HepG2 (cell line): ENCODE measurements at regions not wholly inside any gene's neighbourhood (a gene's known extent, or its start where the extent isn't known, plus 50 kb on each side); places are given as distances from the start of the nearest gene placed in this dataset.

ENCODE experiments used
- CEBPB ChIP-seq: IDR thresholded peaks from 2 replicates; pipeline ENCODE4 v1.6.1; 2011; ENCODE audit warnings: low read depth, low read length, improper control_type of control experiment, borderline replicate concordance
- RAD21 ChIP-seq: fragments of 450-650 bp; formaldehyde crosslinking; IDR thresholded peaks from 2 replicates; pipeline ENCODE4 v1.5.0; 2020; ENCODE audit warnings: mild to moderate bottlenecking
- SOX13 ChIP-seq, 3 experiments: fragments of 450-650 bp in 1 of 3; sonication (generic) in 1 of 3; formaldehyde crosslinking in 1 of 3; IDR thresholded peaks in 2 of 3; conservative IDR thresholded peaks in 1 of 3; 2 replicates each; pipeline versions ENCODE4 v1.5.0 to v1.6.1; 2016 to 2020; ENCODE audit warnings: antibody characterized with exemption in 1 of 3, mild to moderate bottlenecking in 1 of 3, missing compliant biosample characterization in 1 of 3, missing genetic modification reagents in 1 of 3, moderate library complexity in 1 of 3
- TAF1 ChIP-seq: sonication (generic); formaldehyde crosslinking; IDR thresholded peaks from 2 replicates; pipeline ENCODE4 v1.4.0; 2020; ENCODE audit warnings: missing genetic modification reagents
- ZNF800 ChIP-seq: sonication (generic); formaldehyde crosslinking; IDR thresholded peaks from 2 replicates; pipeline ENCODE4 v1.4.0; 2020; ENCODE audit warnings: missing genetic modification reagents

- TF ChIP-seq RAD21 (CRISPR knock-in tag) = no peak
- TF ChIP-seq ZNF800 (CRISPR knock-in tag) = no peak
- no peak for TF ChIP-seq SOX13 (IDR thresholded peaks at IDR 0.05)
- TF ChIP-seq SOX13 (CRISPR knock-in tag; conservative IDR thresholded peaks at IDR 0.05 in 1 of 2, IDR thresholded peaks at IDR 0.05 in 1 of 2) = no peak
- no peak for TF ChIP-seq TAF1 (CRISPR knock-in tag)
- no peak for TF ChIP-seq CEBPB
Observed at GRCh38 chr12:92394895-92395294, 249.2 kb upstream of the BTG1 start.
